ENCODE measurements at regions not wholly inside any gene's neighbourhood (a gene's known extent, or its start where the extent isn't known, plus 50 kb on each side); places are given as distances from the start of the nearest gene placed in this dataset.

DNA sequence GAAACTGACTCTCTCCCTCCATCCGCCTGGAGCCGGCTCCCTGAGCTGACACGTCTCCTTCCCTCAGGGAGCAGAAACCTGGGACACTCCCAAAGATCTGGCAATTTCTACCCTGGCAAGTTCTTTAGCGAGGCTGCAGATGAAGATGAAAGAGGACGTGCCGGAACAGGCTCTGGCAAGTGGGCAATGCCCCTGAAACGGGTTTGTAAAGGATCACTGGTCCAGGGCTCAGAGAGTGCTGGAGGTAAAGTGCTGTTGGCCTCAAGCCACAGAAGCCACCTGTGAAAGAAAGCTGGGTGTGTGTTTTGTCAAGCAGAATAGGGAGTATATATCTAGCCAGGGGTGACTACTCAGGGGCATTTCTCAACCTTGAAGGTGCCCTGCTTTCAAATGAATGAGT is 131.4 kb upstream of the ATP6AP2 start:
- DNase-seq, result no peak

DNA sequence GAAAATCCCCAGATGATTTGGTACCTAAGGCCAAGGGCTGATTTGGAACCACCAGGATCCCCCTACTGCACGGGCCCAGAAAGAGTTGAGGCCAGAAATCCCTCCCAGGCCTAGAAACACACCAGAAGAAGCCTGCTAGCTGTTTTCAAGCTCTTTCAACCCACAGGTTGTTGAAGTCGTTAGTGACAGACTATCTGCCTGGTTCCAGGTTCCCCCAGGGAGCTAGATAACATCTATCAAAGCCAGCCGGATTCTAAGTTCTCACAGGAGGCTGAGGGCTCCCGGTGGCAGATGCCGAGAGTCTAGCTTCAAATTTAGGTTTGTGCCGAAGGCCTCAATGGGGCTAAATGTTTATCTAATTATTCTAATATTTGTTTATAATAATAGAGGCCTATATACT is 132.0 kb upstream of the ATP6AP2 start:
- no peak for DNase-seq

DNA sequence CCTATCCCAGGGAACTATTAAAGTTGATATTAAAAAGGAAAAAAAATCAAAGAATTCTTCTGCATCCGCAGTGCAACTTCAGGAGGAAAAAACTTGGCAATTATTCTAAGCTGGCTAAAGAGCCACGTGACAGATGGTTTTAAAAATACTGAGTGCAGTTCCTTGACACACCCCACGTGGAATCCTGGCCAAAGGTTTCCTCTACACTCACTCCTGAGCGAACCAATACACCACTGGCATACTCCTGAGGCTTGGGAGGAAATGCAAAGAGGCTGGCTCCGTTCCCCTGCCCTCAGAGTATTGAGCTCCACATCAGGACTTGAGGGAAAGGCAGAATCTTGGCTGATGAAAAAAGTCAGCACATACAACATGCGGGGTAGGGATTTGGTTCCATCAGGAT is 133.8 kb upstream of the ATP6AP2 start:
- DNase-seq, result no peak

DNA sequence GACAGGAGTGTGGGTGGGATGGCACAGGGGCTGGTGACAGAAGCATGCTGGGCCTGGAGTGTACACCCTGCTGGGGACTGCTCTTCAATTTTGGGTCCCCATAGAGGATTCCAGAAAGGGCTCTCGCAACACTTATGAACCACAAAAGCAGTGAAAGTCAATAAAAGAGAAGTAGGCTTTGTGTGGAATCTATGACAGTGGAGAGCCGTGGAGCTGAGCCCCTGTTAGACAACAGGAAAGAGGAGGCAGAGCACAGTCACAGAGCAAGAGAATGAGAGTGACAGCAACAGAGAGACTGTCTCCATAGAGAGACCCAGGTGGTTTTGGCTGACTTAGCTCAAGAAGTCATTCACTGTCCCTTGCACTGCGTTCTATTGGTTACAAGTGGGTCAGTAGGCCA is 135.1 kb upstream of the ATP6AP2 start:
- DNase-seq, result no peak

DNA sequence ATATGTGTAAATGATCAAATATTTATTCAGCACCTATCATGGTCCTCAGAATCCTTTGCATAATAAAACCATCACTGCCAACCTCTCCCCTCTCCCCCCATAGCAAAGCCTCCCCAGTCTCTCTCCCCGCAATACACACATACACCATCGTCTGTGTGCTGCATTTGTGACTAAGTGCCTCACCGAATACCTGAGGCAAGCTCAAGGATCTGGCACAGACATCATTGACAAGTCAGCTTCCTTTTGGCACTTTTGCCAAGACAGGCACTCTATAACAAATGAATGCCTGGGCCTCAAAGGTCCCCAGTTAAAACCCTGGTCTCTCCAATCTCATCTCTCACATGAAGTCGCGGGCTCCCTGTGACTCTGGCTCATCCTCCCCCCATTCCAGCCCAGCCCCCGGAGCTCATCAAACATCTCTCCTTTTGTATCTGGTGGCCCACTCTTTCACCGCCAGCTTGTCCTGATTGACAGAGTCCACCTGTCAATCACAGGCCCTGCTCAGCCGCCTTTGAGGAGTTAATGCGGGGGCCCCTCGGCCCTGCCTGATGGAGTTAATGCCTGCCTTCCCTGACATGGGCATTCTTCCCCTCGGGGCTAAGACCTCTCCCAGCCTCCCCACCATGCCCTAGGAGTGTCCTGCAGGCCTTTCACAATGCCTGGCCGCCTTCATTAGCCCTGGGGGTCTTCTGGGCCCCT is 135.8 kb upstream of the ATP6AP2 start:
- no peak for DNase-seq

DNA sequence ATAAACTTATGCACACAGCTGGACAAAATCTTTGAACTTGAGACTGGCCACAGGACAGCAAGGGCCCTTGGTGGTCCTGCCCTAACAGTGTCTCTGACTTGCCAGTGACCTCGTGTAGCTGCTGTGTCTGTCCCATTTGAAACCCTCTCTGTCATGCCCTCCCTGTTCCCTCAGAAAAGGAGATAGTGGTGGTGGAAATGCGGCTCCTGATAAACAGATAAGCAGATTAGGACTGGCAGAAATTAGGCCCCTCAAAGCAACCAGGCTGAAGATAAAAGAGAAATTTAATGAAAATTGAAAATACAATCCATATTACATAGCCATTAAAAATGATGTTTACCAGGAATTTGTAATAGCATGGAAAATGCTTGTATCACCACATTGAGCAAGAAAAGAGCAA is 136.6 kb upstream of the ATP6AP2 start:
- DNase-seq, result no peak

DNA sequence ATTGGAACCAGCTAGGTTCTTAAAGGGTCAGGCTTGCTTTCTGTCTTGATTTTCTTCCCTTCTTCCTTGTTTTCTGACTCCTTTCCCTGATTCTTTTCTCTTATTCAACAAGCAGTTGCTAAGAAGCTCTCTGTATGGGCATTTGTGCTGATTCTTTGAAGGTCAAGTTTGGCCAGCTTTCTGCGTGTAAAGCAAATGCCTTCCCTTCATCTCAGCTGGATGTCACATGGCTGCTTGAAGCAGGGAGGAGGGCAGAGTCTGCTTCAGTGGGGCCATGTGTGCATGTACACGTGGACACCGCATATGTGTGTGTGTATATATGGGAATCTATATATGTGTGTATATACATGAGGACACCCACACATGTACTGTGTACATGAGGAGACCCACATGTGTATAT is 139.9 kb upstream of the ATP6AP2 start:
- DNase-seq, result no peak

DNA sequence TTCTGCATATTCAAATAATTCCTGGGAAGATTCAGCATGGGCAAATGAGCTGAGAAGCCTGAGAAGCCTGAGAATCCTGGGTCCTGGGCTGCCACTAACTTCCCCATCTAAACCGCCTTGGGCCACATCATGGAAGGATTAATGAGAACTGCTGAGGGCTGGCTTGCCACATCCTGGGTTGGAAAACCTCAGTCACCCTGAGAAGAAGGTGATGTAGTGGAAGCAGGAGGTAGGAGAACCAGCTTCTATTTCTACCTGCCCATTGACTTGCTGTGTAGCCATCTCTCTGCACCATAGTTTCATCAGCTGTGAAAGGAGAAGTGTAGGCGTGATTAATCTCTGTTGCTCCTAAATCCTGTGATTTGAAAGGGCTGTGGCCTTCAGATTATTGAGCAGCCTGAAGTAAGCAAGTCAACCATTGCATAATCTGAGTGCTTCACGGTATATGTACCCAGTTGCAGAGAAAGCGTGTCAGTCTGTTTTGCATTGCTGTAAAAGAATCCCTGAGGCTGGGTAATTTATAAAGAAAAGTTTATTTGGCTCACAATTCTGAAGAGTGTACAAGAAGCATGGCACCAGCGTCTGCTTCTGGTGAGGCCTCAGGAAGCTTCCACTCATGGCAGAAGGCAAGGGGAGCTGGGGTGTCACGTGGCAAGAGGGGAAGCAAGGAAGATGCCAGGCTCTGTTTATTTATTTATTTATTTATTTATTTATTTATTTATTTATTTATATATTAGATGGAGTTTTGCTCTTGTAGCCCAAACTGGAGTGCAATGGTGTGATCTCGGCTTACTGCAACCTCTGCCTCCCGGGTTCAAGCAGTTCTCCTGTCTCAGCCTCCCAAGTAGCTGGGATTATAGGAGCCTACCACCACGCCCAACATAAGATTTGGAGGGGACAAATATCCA is 140.9 kb upstream of the ATP6AP2 start:
- DNase-seq, result no peak

DNA sequence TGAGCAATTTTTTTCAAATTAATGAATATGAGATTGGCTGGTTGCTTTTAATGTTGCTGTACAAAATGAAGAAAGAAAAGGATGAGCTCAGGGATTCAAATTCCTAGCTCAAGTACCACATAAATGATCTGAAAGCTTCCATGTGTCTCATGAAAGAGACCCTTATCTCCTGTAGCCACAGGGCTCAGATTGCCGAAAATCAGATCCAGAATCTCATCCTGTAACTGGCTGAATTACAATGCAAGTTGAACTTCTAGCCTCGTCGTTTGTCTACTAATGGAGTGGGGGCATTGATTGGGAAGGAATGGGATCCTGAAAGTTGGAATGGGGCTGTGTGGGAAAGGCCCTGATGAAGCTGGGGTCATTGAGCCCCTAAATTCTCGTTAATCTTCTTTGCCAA is 143.4 kb upstream of the ATP6AP2 start:
- DNase-seq, result no peak

DNA sequence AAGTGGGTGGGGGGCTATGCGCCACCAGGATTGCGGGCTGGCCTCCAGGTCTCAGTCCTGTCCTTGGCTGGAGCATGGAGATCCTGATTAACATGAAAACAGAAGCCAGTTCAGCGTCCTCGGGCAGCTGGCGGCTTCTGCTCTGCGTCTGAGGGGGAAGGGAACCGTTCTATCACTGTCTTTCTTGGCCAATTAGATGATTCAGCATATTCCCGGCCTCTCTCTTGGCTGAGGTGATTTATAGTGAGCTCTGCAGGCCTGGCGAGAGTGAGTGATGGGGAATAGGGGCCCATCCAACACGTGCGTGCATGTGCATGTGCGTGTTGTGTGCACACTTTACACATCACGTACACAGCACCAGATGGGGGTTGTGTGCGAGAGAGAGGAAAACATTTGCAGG is 145.8 kb upstream of the ATP6AP2 start:
- no peak for DNase-seq

DNA sequence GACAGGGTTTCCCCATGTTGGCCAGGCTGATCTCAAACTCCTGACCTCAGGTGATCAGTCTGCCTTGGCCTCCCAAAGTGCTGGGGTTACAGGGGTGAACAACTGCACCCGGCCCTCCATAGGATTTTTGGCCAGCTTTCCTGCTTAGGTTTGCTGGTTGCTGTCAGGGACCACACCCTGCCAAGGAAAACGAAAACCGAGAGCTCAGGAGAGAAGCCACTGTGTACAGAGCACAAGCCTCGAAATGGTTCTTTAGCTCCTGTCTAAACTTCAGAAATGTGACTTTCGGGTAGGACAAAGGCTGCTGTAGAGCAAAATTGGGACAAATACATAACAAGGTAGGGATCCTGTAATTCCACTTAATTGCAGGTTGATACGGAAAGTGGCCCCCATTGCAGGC is 146.3 kb upstream of the ATP6AP2 start:
- DNase-seq, result no peak

DNA sequence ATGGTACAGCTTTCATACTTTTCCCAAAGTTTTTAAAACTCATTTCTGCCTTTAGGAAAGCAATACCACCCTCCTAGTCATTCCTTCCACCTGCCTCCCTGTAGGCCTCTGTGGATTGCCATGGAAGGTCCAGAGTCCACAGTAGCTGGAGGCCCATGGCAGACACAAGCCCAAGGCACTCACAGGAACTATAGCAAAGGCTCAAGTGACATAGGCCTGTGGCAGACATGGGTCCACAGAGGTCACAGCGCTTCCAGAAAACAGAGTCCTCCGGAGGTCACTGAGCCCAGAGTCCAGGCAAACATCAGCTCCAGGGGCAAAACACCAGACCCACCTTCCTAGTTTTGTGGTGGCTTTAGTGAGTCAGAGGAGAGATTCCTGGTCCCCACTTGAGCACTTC is 147.6 kb upstream of the ATP6AP2 start:
- DNase-seq, result no peak

DNA sequence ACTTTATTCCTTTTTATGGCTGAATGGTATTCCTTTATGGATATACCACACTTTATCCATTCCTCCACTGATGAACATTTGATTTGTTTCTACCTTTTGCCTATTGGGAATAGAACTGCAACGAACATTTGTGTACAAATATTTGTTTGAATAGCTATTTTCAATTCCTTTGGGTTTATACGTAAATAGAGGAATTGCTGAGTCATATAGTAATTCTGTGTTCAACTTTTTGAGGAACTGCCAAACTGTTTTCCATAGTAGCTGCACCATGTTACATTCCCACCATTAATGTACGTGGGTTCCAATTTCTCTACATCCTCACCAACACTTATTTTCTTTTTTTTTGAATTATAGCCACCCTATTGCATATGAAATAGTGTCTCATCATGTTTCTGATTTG is 156.5 kb upstream of the ATP6AP2 start:
- DNase-seq, result no peak

DNA sequence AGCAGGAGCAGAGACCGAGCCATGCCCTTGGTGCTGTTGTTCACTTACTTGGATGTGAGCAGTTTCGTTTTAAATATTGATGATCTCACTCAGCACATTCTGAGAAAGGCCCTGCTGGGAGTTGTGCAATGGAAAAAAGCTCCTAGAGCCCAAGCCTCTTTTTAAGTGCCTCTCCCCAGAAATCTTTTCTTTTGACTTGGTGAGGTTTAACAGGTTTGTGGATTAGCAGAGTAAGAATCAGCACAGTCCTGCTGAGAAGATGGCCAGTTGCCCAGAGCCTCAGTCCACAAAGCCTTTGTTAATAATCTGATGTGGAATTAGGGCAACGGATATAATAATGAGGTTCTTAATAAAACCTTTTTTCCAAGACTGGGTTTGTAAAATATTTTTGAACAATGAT is 157.5 kb upstream of the ATP6AP2 start:
- no peak for DNase-seq

DNA sequence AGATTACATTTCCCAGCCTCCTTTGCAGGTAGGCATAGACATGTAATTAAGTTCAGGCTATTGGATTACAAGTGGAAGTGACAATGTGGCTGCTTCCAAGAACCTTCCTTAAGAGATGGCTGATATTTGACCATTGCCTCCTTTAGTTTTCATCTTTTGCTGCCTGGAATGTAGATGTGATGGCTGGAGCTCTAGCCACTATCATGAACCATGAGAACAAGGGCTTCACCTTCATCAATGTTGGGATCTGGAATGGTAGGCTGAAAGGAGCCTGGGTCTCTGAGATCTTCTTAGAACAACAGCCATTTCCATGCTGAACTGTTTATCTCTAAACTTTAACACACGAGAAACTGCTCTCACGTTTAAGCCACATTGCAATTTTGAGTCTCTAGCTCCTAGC is 158.7 kb upstream of the ATP6AP2 start:
- no peak for DNase-seq

DNA sequence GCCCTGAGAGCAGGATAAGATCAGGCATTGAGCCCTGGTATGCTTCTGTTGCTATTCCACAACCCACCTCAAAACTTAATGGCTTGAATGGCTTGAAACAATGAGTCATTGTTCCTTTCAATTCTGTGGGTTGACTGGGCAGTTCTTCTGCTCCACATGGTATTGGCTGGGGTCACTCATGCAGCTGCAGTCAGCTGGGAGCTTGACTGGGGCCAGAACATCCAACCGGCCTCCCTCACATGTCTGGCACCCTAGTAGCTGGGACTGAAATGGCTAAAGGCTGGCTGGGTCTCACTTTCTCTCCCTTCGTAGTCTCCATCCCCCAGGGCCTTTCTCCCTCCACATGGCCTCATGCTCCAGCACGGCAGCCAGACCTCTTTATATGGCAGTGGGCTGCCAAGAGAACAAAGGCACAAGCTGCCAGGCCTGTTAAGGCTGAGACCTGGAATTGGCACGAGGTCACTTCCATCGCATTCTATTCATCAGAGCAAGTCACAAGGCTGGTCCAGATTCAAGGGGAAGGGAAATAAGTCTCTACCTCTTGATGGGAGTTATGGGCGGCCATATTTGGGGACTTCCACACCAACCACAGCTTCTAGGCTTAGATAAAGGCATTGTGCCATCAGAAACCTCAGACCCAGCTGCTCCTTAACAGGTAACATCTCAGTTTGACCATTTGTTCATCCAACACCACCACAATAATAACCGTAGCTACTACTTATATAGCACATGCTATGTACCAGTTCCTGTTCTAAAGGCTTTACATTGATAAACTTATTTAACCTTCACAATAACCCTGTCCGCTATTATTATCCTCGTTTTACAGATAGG is 159.7 kb upstream of the ATP6AP2 start:
- no peak for DNase-seq

DNA sequence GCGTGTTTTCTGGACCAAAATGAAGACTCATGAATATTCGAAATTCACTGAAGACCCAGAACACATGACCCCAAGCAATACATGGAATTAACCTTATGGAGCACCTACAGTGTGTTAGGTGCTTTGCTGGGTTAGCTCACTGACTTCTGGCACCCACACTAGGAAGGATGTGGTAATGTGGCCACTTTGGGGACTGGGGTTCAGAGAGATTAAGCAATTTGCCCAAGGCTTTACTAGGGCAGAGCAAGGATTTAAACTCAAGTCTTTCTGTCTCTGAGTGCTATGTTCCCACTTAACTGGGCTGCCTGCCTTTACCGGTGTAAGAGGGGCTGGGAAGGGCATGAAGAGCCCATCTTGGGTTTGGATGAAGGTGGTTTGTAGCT is 162.0 kb upstream of the ATP6AP2 start:
- no peak for DNase-seq

DNA sequence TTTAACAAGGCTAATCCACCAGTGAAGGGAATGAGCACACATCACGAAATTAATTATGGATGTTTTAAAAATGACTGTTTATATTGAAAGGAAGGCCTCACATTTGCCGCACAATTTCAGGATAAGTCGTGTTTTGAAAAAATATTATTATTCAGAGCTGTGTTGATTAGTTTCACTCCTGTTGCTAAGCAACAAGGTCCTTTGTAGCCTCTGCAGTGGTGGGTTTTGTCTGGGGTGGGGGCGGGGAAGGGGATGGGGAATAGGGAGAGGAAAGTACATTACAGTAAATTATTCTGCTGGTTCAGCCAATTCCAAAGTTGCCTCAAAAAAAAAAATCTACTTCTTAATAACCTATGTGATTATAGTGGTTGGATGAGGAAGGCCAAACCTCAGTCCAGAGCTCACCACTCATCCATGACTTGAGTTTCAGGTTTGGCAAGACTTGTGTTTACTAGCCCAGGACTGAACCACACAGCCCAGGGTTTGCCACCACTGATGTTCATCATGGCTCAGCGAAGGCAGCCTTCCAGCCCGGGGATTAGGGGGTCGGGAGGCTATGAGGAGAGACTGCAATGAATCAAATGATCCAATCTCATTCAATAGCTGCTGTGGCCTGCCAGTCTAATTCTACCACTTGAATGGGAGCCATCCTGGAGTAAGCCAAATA is 162.5 kb upstream of the ATP6AP2 start:
- DNase-seq, result no peak

DNA sequence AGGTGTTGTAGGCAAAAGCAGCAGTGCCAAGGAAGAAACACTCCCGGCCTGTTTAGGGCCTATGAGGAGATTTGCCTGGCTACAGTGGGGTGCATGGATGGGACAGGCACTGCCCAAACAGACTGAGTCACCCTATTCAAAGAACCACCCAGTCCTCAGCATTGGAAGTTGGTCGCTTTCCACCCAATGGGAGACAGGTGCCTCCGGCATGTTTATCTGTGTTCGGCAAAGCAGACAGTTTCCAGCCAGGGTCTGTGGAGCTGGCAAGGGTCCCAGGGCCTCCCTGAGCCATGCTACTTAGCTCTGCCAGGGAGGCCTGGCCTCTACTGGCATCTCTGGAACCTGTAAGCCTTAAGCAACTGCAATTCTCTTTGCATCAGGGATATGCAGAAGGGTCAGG is 165.1 kb upstream of the ATP6AP2 start:
- no peak for DNase-seq

DNA sequence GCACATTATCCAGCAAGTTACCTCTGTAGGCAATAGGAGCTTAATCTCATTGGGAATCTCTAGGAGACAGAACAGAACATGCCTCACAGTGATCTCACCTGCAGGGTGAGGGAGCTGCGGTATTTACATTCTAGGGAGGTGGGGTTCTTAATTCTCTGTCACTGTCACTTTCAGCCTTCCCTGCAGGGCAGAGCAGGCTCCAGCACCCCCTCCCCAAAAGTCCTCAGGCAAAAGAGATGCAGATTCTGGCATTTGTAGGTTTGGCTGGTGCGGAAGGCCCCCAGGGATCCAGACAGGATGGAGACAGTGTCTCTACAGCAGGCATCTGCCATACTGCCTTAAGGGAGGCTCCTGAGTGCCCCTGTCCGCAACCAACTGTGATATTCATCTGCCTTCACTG is 166.4 kb upstream of the ATP6AP2 start:
- no peak for DNase-seq

DNA sequence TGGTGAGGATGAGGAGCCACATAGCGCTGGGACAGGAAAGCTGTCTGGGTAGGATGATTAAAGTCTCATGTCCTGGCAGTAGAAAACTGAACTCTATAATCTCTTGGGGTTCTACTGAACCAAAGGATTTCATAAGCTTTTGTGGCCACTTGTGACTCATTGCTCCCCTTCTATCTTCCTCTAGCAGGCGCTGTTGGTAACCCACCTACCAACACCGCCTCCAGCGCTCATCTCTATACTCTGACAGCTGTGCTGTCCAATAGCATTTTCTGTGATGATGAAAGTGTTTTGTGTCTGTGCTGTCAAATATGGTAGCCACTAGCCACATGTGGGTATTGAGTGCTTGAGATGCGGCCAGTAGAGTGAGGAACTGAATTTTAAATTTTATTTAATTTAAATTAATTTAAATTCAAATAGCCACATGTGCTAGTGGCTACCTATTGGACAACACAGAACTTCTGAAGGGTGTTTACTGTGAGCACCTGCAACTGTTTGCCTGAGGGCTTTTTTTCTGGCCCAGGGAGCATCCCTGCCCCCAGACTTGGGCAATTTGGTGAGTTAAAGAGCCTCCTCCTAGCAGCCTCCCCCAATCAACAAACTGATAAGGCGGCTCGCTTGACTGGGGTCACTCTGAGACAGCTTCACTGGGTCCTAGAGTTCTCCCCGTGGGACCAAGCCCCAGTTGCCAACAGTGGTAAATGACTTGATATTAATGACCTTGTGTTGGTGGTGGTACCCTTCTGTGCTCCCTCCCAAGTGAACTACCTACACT is 169.2 kb upstream of the ATP6AP2 start:
- DNase-seq, result no peak

DNA sequence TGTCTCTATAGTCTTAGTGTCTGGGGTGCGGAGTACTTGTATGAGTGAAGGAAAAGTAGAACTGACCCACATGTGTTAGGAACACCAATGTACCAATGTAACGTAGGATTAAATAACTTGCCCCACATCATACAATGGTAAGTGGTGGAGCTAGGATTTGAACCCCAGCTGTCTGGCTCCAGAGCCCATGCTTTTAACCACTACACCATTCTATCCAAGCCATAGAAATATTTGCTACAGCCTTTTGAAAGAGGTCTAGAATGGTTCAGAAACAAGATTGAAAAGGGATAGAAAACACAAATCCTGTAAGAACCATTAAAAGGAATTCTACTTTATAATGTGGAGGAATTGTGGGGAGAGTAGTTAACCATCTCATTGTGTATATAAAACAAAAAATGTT is 169.9 kb upstream of the ATP6AP2 start:
- no peak for DNase-seq

All from NCI-H187 treated with DMSO at 0.1 percent for 48 hours (cell line).